Bronchial epithelial cell (primary cell): ENCODE measurements at regions not wholly inside any gene's neighbourhood (a gene's known extent, or its start where the extent isn't known, plus 50 kb on each side); places are given as distances from the start of the nearest gene placed in this dataset.

Source experiments
- DNase-seq: peaks from one replicate; pipeline ENCODE4 v3.0.0-alpha.2; 2010; ENCODE audit warnings: low read depth
- FAIRE-seq: peaks from 2 replicates; lab custom pipeline; 2011; peaks lifted over from hg19 to GRCh38; lab: Jason Lieb, UNC
- H3K27me3 ChIP-seq: 2 replicates; pipeline ENCODE4 v1.5.1; 2011; ENCODE audit warnings: low read length; ENCODE audit not compliant: control insufficient read depth, insufficient read depth
- H3K36me3 ChIP-seq: 2 replicates; pipeline ENCODE4 v1.5.1; 2011; ENCODE audit warnings: low read length; ENCODE audit not compliant: control insufficient read depth, insufficient read depth
- H3K4me3 ChIP-seq: 2 replicates; pipeline ENCODE4 v1.5.1; 2011; ENCODE audit warnings: mild to moderate bottlenecking, low read depth, low read length, control low read depth
- CTCF ChIP-seq: IDR thresholded peaks from 2 replicates; pipeline ENCODE4 v1.5.1; 2011; ENCODE audit warnings: mild to moderate bottlenecking, moderate library complexity, low read length, control low read depth, inconsistent platforms; ENCODE audit not compliant: insufficient read depth, severe bottlenecking

GRCh38 chr1:29916656-29917369 lies 680.5 kb downstream of the PTPRU start:
- Histone ChIP-seq H3K4me3 (no peak overlapping the region), H3K36me3 (no peaks in the 10 kb centered on the region), H3K27me3 (peaks cover 1% of the 10 kb centered on the region)
- DNase-seq (no peak), FAIRE-seq (no peak)
- TF ChIP-seq CTCF: no peak

- Histone ChIP-seq H3K4me3 (no peak overlapping the region), H3K27me3 (peaks cover 1% of the 10 kb centered on the region), H3K36me3 (no peaks in the 10 kb centered on the region)
- FAIRE-seq (no peak), DNase-seq (no peak)
- no peak for TF ChIP-seq CTCF
Measured at GRCh38 chr1:29914936-29915335, 678.6 kb downstream of the PTPRU start.

- H3K36me3 ChIP-seq: no peaks in the 10 kb centered on the region
- H3K27me3 ChIP-seq: peaks cover 3% of the 10 kb centered on the region
- DNase-seq (peak; percentile 47), FAIRE-seq (no peak)
- no peak overlapping the region for H3K4me3 ChIP-seq
- peak; percentile 17 for TF ChIP-seq CTCF
Measured at GRCh38 chr1:29912425-29912824, 676.1 kb downstream of the PTPRU start.

GRCh38 chr1:29909962-29910361 lies 673.6 kb downstream of the PTPRU start:
- DNase-seq (no peak), FAIRE-seq (no peak)
- TF ChIP-seq CTCF: no peak
- H3K27me3 ChIP-seq: peaks cover 2% of the 10 kb centered on the region
- H3K36me3 ChIP-seq: no peaks in the 10 kb centered on the region
- no peak overlapping the region for H3K4me3 ChIP-seq

- DNase-seq (no peak), FAIRE-seq (no peak)
- no peak overlapping the region for H3K4me3 ChIP-seq
- no peaks in the 10 kb centered on the region for H3K36me3 ChIP-seq
- no peak for TF ChIP-seq CTCF
- H3K27me3 ChIP-seq: peaks cover 2% of the 10 kb centered on the region
Measured at GRCh38 chr1:29907596-29907995, 671.3 kb downstream of the PTPRU start.

- TF ChIP-seq CTCF: no peak
- FAIRE-seq (no peak), DNase-seq (no peak)
- no peak overlapping the region for H3K4me3 ChIP-seq
- peaks cover 2% of the 10 kb centered on the region for H3K27me3 ChIP-seq
- no peaks in the 10 kb centered on the region for H3K36me3 ChIP-seq
Measured at GRCh38 chr1:29906927-29907326, 670.6 kb downstream of the PTPRU start.
